DND-41 (cell line): ENCODE measurements at regions not wholly inside any gene's neighbourhood (a gene's known extent, or its start where the extent isn't known, plus 50 kb on each side); places are given as distances from the start of the nearest gene placed in this dataset.

Source experiments
- ATAC-seq: fragments of 200-7000 bp; cut with Tn5 transposase; 3 replicates; pipeline ENCODE4 v1.9.1; 2021; ENCODE audit warnings: low read depth; ENCODE audit not compliant: insufficient read depth
- DNase-seq: peaks from one replicate; pipeline ENCODE4 v3.0.0-alpha.2; 2020
- H2AFZ ChIP-seq: 2 replicates; pipeline ENCODE4 v1.6.0; 2012; ENCODE audit warnings: low read depth, low read length
- H3K27ac ChIP-seq: 2 replicates; pipeline ENCODE4 v1.5.1; 2012; ENCODE audit warnings: low read length, inconsistent platforms
- H3K27me3 ChIP-seq: fragments of 200-600 bp; sonication (generic); 2 replicates; pipeline ENCODE4 v1.6.0; 2012; ENCODE audit warnings: low read length, mild to moderate bottlenecking, inconsistent platforms; ENCODE audit not compliant: insufficient read depth, poor library complexity
- H3K36me3 ChIP-seq: 2 replicates; pipeline ENCODE4 v1.5.1; 2012; ENCODE audit warnings: low read length, inconsistent platforms; ENCODE audit not compliant: insufficient read depth
- H3K4me1 ChIP-seq: 2 replicates; pipeline ENCODE4 v1.5.1; 2012; ENCODE audit warnings: mild to moderate bottlenecking, low read length; ENCODE audit not compliant: insufficient read depth
- H3K4me2 ChIP-seq: 2 replicates; pipeline ENCODE4 v1.6.0; 2012; ENCODE audit warnings: mild to moderate bottlenecking, moderate library complexity, low read length, inconsistent platforms; ENCODE audit not compliant: insufficient read depth
- H3K4me3 ChIP-seq, 2 experiments: fragments of 200-600 bp in 1 of 2; shearing (Covaris generic) in 1 of 2; 2 replicates each; pipeline ENCODE4 v1.5.1; 2012 to 2016; ENCODE audit warnings: inconsistent platforms in 2 of 2, low read length in 2 of 2, mild to moderate bottlenecking in 2 of 2, low read depth in 1 of 2, moderate library complexity in 1 of 2
- H3K79me2 ChIP-seq: 2 replicates; pipeline ENCODE4 v1.6.0; 2012; ENCODE audit warnings: low read length, inconsistent platforms; ENCODE audit not compliant: insufficient read depth
- H3K9ac ChIP-seq: 2 replicates; pipeline ENCODE4 v1.6.0; 2012; ENCODE audit warnings: low read depth, mild to moderate bottlenecking, inconsistent platforms, low read length, moderate library complexity
- H3K9me3 ChIP-seq: 2 replicates; pipeline ENCODE4 v1.5.1; 2012; ENCODE audit warnings: low read length, moderate library complexity, mild to moderate bottlenecking, inconsistent platforms; ENCODE audit not compliant: insufficient read depth, severe bottlenecking
- H4K20me1 ChIP-seq: 2 replicates; pipeline ENCODE4 v1.6.0; 2012; ENCODE audit warnings: low read length; ENCODE audit not compliant: insufficient read depth
- CTCF ChIP-seq: IDR thresholded peaks from 2 replicates; pipeline ENCODE4 v1.5.1; 2012; ENCODE audit warnings: borderline replicate concordance, low read length, moderate library complexity, mild to moderate bottlenecking; ENCODE audit not compliant: poor library complexity, severe bottlenecking; ENCODE audit errors: extremely low read depth
- EZH2 ChIP-seq: IDR thresholded peaks from 3 replicates; pipeline ENCODE4 v1.6.1; 2012; ENCODE audit warnings: borderline replicate concordance, low read depth, mild to moderate bottlenecking, moderate library complexity, low read length, inconsistent platforms; ENCODE audit not compliant: severe bottlenecking

- Histone ChIP-seq H3K36me3 (no peaks in the 10 kb centered on the region), H3K9me3 (no peaks in the 10 kb centered on the region), H4K20me1 (no peaks in the 10 kb centered on the region), H3K27me3 (no peaks in the 10 kb centered on the region), H3K9ac (no peak overlapping the region), H3K79me2 (no peaks in the 10 kb centered on the region), H2AFZ (no peak overlapping the region), H3K4me3 (no peak overlapping the region), H3K27ac (no peak overlapping the region), H3K4me1 (no peaks in the 10 kb centered on the region), H3K4me2 (no peak overlapping the region)
- TF ChIP-seq EZH2, result no peak
- no peak for TF ChIP-seq CTCF
- DNase-seq (no peak), ATAC-seq (no peak)
Observed at GRCh38 chr11:13878077-13878476, 84.4 kb upstream of the SPON1 start.

- no peaks in the 10 kb centered on the region for H3K9me3 ChIP-seq
- H3K9ac ChIP-seq, result no peak overlapping the region
- no peaks in the 10 kb centered on the region for H3K36me3 ChIP-seq
- H4K20me1 ChIP-seq, result no peaks in the 10 kb centered on the region
- H3K27ac ChIP-seq, result no peak overlapping the region
- H3K4me3 ChIP-seq, result no peak overlapping the region
- peaks cover 5% of the 10 kb centered on the region for H3K27me3 ChIP-seq
- H2AFZ ChIP-seq, result no peak overlapping the region
- no peak overlapping the region for H3K4me2 ChIP-seq
- no peak for TF ChIP-seq CTCF
- no peak for TF ChIP-seq EZH2
- DNase-seq, result no peak
- no peaks in the 10 kb centered on the region for H3K79me2 ChIP-seq
- no peaks in the 10 kb centered on the region for H3K4me1 ChIP-seq
- no peak for ATAC-seq
Observed at GRCh38 chr11:13880634-13881033, 81.9 kb upstream of the SPON1 start.

- no peaks in the 10 kb centered on the region for H3K36me3 ChIP-seq
- no peaks in the 10 kb centered on the region for H3K4me1 ChIP-seq
- peaks cover 5% of the 10 kb centered on the region for H3K27me3 ChIP-seq
- H3K9me3 ChIP-seq, result no peaks in the 10 kb centered on the region
- H3K27ac ChIP-seq, result no peak overlapping the region
- H2AFZ ChIP-seq, result no peak overlapping the region
- H3K79me2 ChIP-seq, result no peaks in the 10 kb centered on the region
- no peak for DNase-seq
- H4K20me1 ChIP-seq, result no peaks in the 10 kb centered on the region
- no peak overlapping the region for H3K4me3 ChIP-seq
- no peak overlapping the region for H3K4me2 ChIP-seq
- TF ChIP-seq EZH2 (no peak), CTCF (no peak)
- ATAC-seq, result no peak
- H3K9ac ChIP-seq, result no peak overlapping the region
Observed at GRCh38 chr11:13881226-13881905, 81.2 kb upstream of the SPON1 start.
